ENCODE measurements at regions not wholly inside any gene's neighbourhood (a gene's known extent, or its start where the extent isn't known, plus 50 kb on each side); places are given as distances from the start of the nearest gene placed in this dataset.
"Not testable (repeated sequence)": the region's sequence is repeated elsewhere in the genome, so short reads cannot be mapped to it uniquely, and the experiment has no call there.

- TF ChIP-seq, protein P1, sequence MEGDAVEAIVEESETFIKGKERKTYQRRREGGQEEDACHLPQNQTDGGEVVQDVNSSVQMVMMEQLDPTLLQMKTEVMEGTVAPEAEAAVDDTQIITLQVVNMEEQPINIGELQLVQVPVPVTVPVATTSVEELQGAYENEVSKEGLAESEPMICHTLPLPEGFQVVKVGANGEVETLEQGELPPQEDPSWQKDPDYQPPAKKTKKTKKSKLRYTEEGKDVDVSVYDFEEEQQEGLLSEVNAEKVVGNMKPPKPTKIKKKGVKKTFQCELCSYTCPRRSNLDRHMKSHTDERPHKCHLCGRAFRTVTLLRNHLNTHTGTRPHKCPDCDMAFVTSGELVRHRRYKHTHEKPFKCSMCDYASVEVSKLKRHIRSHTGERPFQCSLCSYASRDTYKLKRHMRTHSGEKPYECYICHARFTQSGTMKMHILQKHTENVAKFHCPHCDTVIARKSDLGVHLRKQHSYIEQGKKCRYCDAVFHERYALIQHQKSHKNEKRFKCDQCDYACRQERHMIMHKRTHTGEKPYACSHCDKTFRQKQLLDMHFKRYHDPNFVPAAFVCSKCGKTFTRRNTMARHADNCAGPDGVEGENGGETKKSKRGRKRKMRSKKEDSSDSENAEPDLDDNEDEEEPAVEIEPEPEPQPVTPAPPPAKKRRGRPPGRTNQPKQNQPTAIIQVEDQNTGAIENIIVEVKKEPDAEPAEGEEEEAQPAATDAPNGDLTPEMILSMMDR (IDR thresholded peaks at IDR 0.05), result not testable (repeated sequence)
- TF ChIP-seq POLR2A (IDR thresholded peaks at IDR 0.05), result not testable (repeated sequence)
Measured at GRCh38 chr6:85908120-85908519, 265.4 kb upstream of the SYNCRIP start.

All from body of pancreas (tissue), 4 donors.